HepG2 (cell line): ENCODE measurements at regions not wholly inside any gene's neighbourhood (a gene's known extent, or its start where the extent isn't known, plus 50 kb on each side); places are given as distances from the start of the nearest gene placed in this dataset.

Experiments used
- CTCF ChIP-seq: sonication (generic); formaldehyde crosslinking; IDR thresholded peaks from 2 replicates; pipeline ENCODE4 v1.5.0; 2020; ENCODE audit warnings: mild to moderate bottlenecking, missing genetic modification reagents, moderate library complexity
- EZH2 ChIP-seq: conservative IDR thresholded peaks from 2 replicates; pipeline ENCODE4 v1.6.1; 2012; ENCODE audit warnings: mild to moderate bottlenecking, low read depth, low read length, moderate library complexity
- POGK ChIP-seq: sonication (generic); formaldehyde crosslinking; conservative IDR thresholded peaks from 2 replicates; pipeline ENCODE4 v1.8.0; 2022; ENCODE audit warnings: mild to moderate bottlenecking, moderate library complexity, missing genetic modification reagents
- POLR2A ChIP-seq, 2 experiments: IDR thresholded peaks; 2 replicates each; pipeline ENCODE4 v1.6.1; 2011; ENCODE audit warnings: low read depth in 2 of 2, low read length in 2 of 2, mild to moderate bottlenecking in 1 of 2, moderate library complexity in 1 of 2; ENCODE audit not compliant: insufficient read depth in 1 of 2
- SALL2 ChIP-seq: sonication (generic); formaldehyde crosslinking; IDR thresholded peaks from 2 replicates; pipeline ENCODE4 v1.8.1; 2023; ENCODE audit warnings: mild to moderate bottlenecking, missing genetic modification reagents, inconsistent platforms
- SP1 ChIP-seq, 2 experiments: fragments of 450-650 bp in 1 of 2; sonication (generic) in 1 of 2; formaldehyde crosslinking in 1 of 2; IDR thresholded peaks; 2 replicates each; pipeline versions ENCODE4 v1.4.0 to v1.6.1; 2016 to 2020; ENCODE audit warnings: missing genetic modification reagents in 1 of 2
- TP53 ChIP-seq: sonication (generic); formaldehyde crosslinking; conservative IDR thresholded peaks from 2 replicates; pipeline ENCODE4 v1.4.0; 2020; ENCODE audit warnings: missing genetic modification reagents
- USF2 ChIP-seq, 2 experiments: sonication (generic) in 1 of 2; formaldehyde crosslinking in 1 of 2; IDR thresholded peaks; 2 replicates each; pipeline versions ENCODE4 v1.5.1 to v1.6.1; 2011 to 2020; ENCODE audit warnings: borderline replicate concordance in 1 of 2, low read depth in 1 of 2, low read length in 1 of 2, mild to moderate bottlenecking in 1 of 2, missing genetic modification reagents in 1 of 2, moderate library complexity in 1 of 2
- ZNF687 ChIP-seq: sonication (generic); formaldehyde crosslinking; IDR thresholded peaks from 2 replicates; pipeline ENCODE4 v1.5.1; 2020; ENCODE audit warnings: mild to moderate bottlenecking, missing genetic modification reagents, moderate library complexity

GRCh38 chr1:60386249-60386648 is 312.7 kb upstream of the C1orf87 start:
- TF ChIP-seq ZNF687 (CRISPR knock-in tag) (no peak), EZH2 (no peak), CTCF (CRISPR knock-in tag) (no peak), TP53 (CRISPR knock-in tag) (no peak), SP1 (IDR thresholded peaks at IDR 0.05) (no peak), SP1 (CRISPR knock-in tag; IDR thresholded peaks at IDR 0.05) (no peak), POLR2A (IDR thresholded peaks at IDR 0.05; ENCODE audit: insufficient read depth in 1 of 2, low read depth in 2 of 2, low read length in 2 of 2) (no peak), USF2 (IDR thresholded peaks at IDR 0.05; ENCODE audit: low read depth, low read length) (no peak), USF2 (CRISPR knock-in tag; IDR thresholded peaks at IDR 0.05; ENCODE audit: borderline replicate concordance) (no peak), POGK (CRISPR knock-in tag) (no peak), SALL2 (CRISPR knock-in tag) (no peak)
